ENCODE measurements at regions not wholly inside any gene's neighbourhood (a gene's known extent, or its start where the extent isn't known, plus 50 kb on each side); places are given as distances from the start of the nearest gene placed in this dataset.

- TF ChIP-seq SIN3A (IDR thresholded peaks at IDR 0.05; ENCODE audit: borderline replicate concordance, insufficient read depth, low read length) (no peak), FOXP2 (optimal IDR thresholded peaks at IDR 0.05; ENCODE audit: borderline replicate concordance, extremely low read depth, extremely low read length, insufficient read depth) (no peak), TAF1 (IDR thresholded peaks at IDR 0.05; ENCODE audit: borderline replicate concordance, insufficient read depth, low read length) (no peak), POLR2AphosphoS5 (IDR thresholded peaks at IDR 0.05; ENCODE audit: low read depth, low read length) (no peak), REST (IDR thresholded peaks at IDR 0.05; ENCODE audit: insufficient read depth in 1 of 2, low read depth in 2 of 2, low read length in 2 of 2) (no peak)
Measured at GRCh38 chr6:27854421-27854820, 57.8 kb downstream of the OR2B2 start.

- TF ChIP-seq SIN3A (IDR thresholded peaks at IDR 0.05; ENCODE audit: borderline replicate concordance, insufficient read depth, low read length): no peak
- no peak for TF ChIP-seq POLR2AphosphoS5 (IDR thresholded peaks at IDR 0.05; ENCODE audit: low read depth, low read length)
Measured at GRCh38 chr6:27851440-27851839, 60.8 kb downstream of the OR2B2 start.

- TF ChIP-seq SIN3A (IDR thresholded peaks at IDR 0.05; ENCODE audit: borderline replicate concordance, insufficient read depth, low read length) (no peak), REST (IDR thresholded peaks at IDR 0.05; ENCODE audit: insufficient read depth in 1 of 2, low read depth in 2 of 2, low read length in 2 of 2) (no peak), FOXP2 (optimal IDR thresholded peaks at IDR 0.05; ENCODE audit: borderline replicate concordance, extremely low read depth, extremely low read length, insufficient read depth) (no peak), POLR2AphosphoS5 (IDR thresholded peaks at IDR 0.05; ENCODE audit: low read depth, low read length) (no peak), TAF1 (IDR thresholded peaks at IDR 0.05; ENCODE audit: borderline replicate concordance, insufficient read depth, low read length) (no peak)
Measured at GRCh38 chr6:27847706-27848105, 64.5 kb downstream of the OR2B2 start.

- no peak for TF ChIP-seq REST (IDR thresholded peaks at IDR 0.05; ENCODE audit: insufficient read depth in 1 of 2, low read depth in 2 of 2, low read length in 2 of 2)
Measured at GRCh38 chr6:27840572-27840971, 71.6 kb downstream of the OR2B2 start.

DNA sequence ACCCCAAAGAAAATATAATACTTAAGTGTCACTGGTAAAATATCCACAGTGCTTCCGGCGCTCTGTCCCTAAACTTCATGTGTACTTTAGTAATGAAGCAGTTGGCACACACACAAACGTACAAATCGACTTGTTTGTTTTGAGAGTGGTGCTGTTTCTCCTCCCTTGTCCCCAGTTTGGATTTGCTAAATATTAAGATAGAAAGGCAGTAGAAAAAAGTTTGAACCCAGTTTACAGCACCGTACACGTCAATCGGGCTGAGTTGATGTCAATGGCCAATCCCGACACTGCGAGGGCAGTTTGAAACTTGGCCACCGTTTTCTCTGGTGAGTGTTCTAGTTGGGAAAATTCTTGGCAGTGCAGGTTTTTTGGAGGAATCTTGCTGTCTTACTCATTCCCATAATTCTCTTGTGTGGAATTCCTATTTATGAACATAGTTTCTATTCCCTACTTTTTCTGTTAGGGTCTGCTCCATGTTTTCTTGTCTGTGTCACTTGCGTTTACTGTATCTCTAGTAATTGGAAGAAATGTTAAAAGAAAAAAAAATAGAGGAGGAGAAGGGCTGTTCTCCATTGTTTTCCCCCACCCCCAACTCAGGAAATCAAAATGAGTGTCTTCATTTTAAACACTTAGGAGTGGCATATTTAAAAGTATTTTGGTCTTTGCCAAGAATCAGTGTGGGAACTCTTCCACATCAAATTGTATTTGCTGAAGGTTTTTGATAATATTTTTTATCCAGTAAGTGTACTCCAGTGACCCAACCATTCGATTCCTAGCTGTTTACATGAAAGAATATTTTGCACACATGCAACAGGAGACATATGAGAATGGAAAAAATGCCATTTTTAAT lies 72.3 kb downstream of the OR2B2 start:
- TF ChIP-seq TAF1 (IDR thresholded peaks at IDR 0.05; ENCODE audit: borderline replicate concordance, insufficient read depth, low read length): no peak
- TF ChIP-seq POLR2AphosphoS5 (IDR thresholded peaks at IDR 0.05; ENCODE audit: low read depth, low read length): peak; percentile 40; the same call in 1 of the 2 replicates

GRCh38 chr6:27838945-27839625 lies 73.1 kb downstream of the OR2B2 start:
- TF ChIP-seq REST (IDR thresholded peaks at IDR 0.05; ENCODE audit: insufficient read depth in 1 of 2, low read depth in 2 of 2, low read length in 2 of 2) (no peak), POLR2AphosphoS5 (IDR thresholded peaks at IDR 0.05; ENCODE audit: low read depth, low read length) (no peak), FOXP2 (optimal IDR thresholded peaks at IDR 0.05; ENCODE audit: borderline replicate concordance, extremely low read depth, extremely low read length, insufficient read depth) (no peak), SIN3A (IDR thresholded peaks at IDR 0.05; ENCODE audit: borderline replicate concordance, insufficient read depth, low read length) (no peak), TAF1 (IDR thresholded peaks at IDR 0.05; ENCODE audit: borderline replicate concordance, insufficient read depth, low read length) (no peak)
